H1 (cell line): ENCODE measurements at regions not wholly inside any gene's neighbourhood (a gene's known extent, or its start where the extent isn't known, plus 50 kb on each side); places are given as distances from the start of the nearest gene placed in this dataset.

ENCODE experiments used
- CTCF ChIA-PET: fragments of 300-600 bp; sonication (Branson Sonifier 250); formaldehyde crosslinking; loops from one replicate; lab custom pipeline; 2021; ENCODE audit not compliant: partially characterized antibody; lab: Charles Lee
- POLR2A ChIA-PET: fragments of 300-600 bp; sonication (Branson Sonifier 250); formaldehyde crosslinking; loops from one replicate; lab custom pipeline; 2021; ENCODE audit warnings: inconsistent platforms; ENCODE audit not compliant: partially characterized antibody; lab: Charles Lee
- DNase-seq, 2 experiments: peaks; one replicate each; pipeline versions ENCODE4 v3.0.0 to v3.0.0-alpha.2; 2010 to 2022; ENCODE audit warnings: low spot score in 2 of 2, low read depth in 1 of 2, mixed read lengths in 1 of 2
- FAIRE-seq: peaks from 2 replicates; lab custom pipeline; 2011; peaks lifted over from hg19 to GRCh38; lab: Jason Lieb, UNC
- H2AFZ ChIP-seq: 2 replicates; pipeline ENCODE4 v1.8.1; 2012; ENCODE audit warnings: low read length, inconsistent platforms
- H2AK5ac ChIP-seq: 2 replicates; pipeline ENCODE4 v1.6.1; 2013; ENCODE audit warnings: low read depth, low read length
- H2BK120ac ChIP-seq: replicated peaks from 2 replicates; pipeline ENCODE3; 2013; ENCODE audit warnings: low read depth, low read length, inconsistent platforms
- H2BK12ac ChIP-seq: 2 replicates; pipeline ENCODE4 v1.6.1; 2013; ENCODE audit warnings: low read depth, low read length
- H2BK15ac ChIP-seq: 2 replicates; pipeline ENCODE4 v1.6.1; 2013; ENCODE audit warnings: low read length
- H2BK20ac ChIP-seq: 2 replicates; pipeline ENCODE4 v1.6.1; 2013; ENCODE audit warnings: low read length
- H2BK5ac ChIP-seq: 2 replicates; pipeline ENCODE4 v1.6.1; 2013; ENCODE audit warnings: low read depth, low read length
- H3K14ac ChIP-seq: 2 replicates; pipeline ENCODE4 v1.6.1; 2013; ENCODE audit warnings: inconsistent platforms; ENCODE audit not compliant: insufficient read length
- H3K18ac ChIP-seq: 2 replicates; pipeline ENCODE4 v1.6.1; 2013; ENCODE audit warnings: low read length; ENCODE audit errors: extremely low read depth
- H3K23ac ChIP-seq: 2 replicates; pipeline ENCODE4 v1.6.1; 2013; ENCODE audit warnings: inconsistent platforms; ENCODE audit not compliant: insufficient read length
- H3K23me2 ChIP-seq: 2 replicates; pipeline ENCODE4 v1.6.1; 2013; ENCODE audit warnings: low read depth, low read length
- H3K27ac ChIP-seq: 2 replicates; pipeline ENCODE4 v1.6.1; 2011; ENCODE audit warnings: low read depth, low read length, inconsistent platforms
- H3K27me3 ChIP-seq, 4 experiments: replicated peaks in 1 of 4; 1 replicate in 1 of 4; 2 replicates in 3 of 4; pipeline versions ENCODE4 v1.6.1 to v1.8.1; 2011 to 2013; ENCODE audit warnings: low read length in 3 of 4, mild to moderate bottlenecking in 3 of 4, inconsistent platforms in 2 of 4, mixed read lengths in 2 of 4, moderate library complexity in 1 of 4; ENCODE audit not compliant: control insufficient read depth in 3 of 4, insufficient read depth in 3 of 4; ENCODE audit errors: extremely low read depth in 1 of 4
- H3K36me3 ChIP-seq, 4 experiments: 2 replicates each; pipeline versions ENCODE4 v1.6.1 to v1.8.1; 2011 to 2013; ENCODE audit warnings: mild to moderate bottlenecking in 4 of 4, low read length in 3 of 4, moderate library complexity in 2 of 4, control low read depth in 1 of 4, inconsistent platforms in 1 of 4; ENCODE audit not compliant: insufficient read depth in 4 of 4, control insufficient read depth in 2 of 4
- H3K4ac ChIP-seq: replicated peaks from 2 replicates; pipeline ENCODE3; 2013; ENCODE audit warnings: low read length, low read depth, mixed read lengths, inconsistent platforms; ENCODE audit not compliant: insufficient read length
- H3K4me1 ChIP-seq, 4 experiments: replicated peaks in 1 of 4; 1 replicate in 1 of 4; 2 replicates in 3 of 4; pipeline versions ENCODE4 v1.6.1 to v1.8.1; 2011 to 2013; ENCODE audit warnings: low read length in 3 of 4, inconsistent platforms in 2 of 4, mixed read lengths in 1 of 4; ENCODE audit not compliant: insufficient read depth in 4 of 4, control insufficient read depth in 3 of 4
- H3K4me2 ChIP-seq, 2 experiments: 2 replicates each; pipeline versions ENCODE4 v1.6.1 to v1.8.1; 2011 to 2013; ENCODE audit warnings: low read depth in 2 of 2, low read length in 2 of 2, control low read depth in 1 of 2, inconsistent platforms in 1 of 2, mild to moderate bottlenecking in 1 of 2; ENCODE audit not compliant: insufficient read depth in 1 of 2
- H3K4me3 ChIP-seq, 4 experiments: fragments of 200-600, 300-600 bp in 1 of 4; sonication (generic), shearing (Covaris generic), sonication (Bioruptor Twin) in 1 of 4; 2 replicates each; pipeline versions ENCODE4 v1.5.1 to v1.8.1; 2011 to 2016; ENCODE audit warnings: low read length in 4 of 4, low read depth in 3 of 4, control low read depth in 2 of 4, inconsistent platforms in 2 of 4, mild to moderate bottlenecking in 2 of 4, mixed read lengths in 1 of 4, moderate library complexity in 1 of 4; ENCODE audit not compliant: insufficient read depth in 2 of 4; ENCODE audit errors: extremely low read depth in 1 of 4
- H3K56ac ChIP-seq: replicated peaks from 2 replicates; pipeline ENCODE3; 2013; ENCODE audit warnings: low read depth, mild to moderate bottlenecking, mixed read lengths, low read length, inconsistent platforms; ENCODE audit not compliant: insufficient read length
- H3K79me1 ChIP-seq: 2 replicates; pipeline ENCODE4 v1.6.1; 2013; ENCODE audit warnings: low read depth, low read length, control low read depth
- H3K79me2 ChIP-seq, 2 experiments: 2 replicates each; pipeline versions ENCODE4 v1.6.1 to v1.8.1; 2012 to 2013; ENCODE audit warnings: low read length in 2 of 2, mild to moderate bottlenecking in 2 of 2, inconsistent platforms in 1 of 2; ENCODE audit not compliant: insufficient read depth in 2 of 2, control insufficient read depth in 1 of 2
- H3K9ac ChIP-seq, 4 experiments: replicated peaks in 1 of 4; 1 replicate in 1 of 4; 2 replicates in 3 of 4; pipeline versions ENCODE4 v1.6.1 to v1.8.1; 2011 to 2013; ENCODE audit warnings: low read depth in 3 of 4, low read length in 3 of 4, control low read depth in 2 of 4, mild to moderate bottlenecking in 2 of 4, moderate library complexity in 2 of 4, inconsistent platforms in 1 of 4; ENCODE audit errors: extremely low read depth in 1 of 4
- H3K9me3 ChIP-seq, 2 experiments: 2 replicates each; pipeline versions ENCODE4 v1.6.1 to v1.8.1; 2012 to 2013; ENCODE audit warnings: mild to moderate bottlenecking in 2 of 2, moderate library complexity in 2 of 2, control low read depth in 1 of 2, inconsistent platforms in 1 of 2, low read depth in 1 of 2, low read length in 1 of 2, mixed read lengths in 1 of 2; ENCODE audit not compliant: insufficient read depth in 2 of 2
- H4K20me1 ChIP-seq, 2 experiments: replicated peaks in 1 of 2; 2 replicates each; pipeline versions ENCODE3 to v1.8.1; 2011 to 2013; ENCODE audit warnings: inconsistent platforms in 2 of 2, low read length in 2 of 2, mild to moderate bottlenecking in 1 of 2; ENCODE audit not compliant: insufficient read depth in 2 of 2, control insufficient read depth in 1 of 2
- H4K5ac ChIP-seq: 2 replicates; pipeline ENCODE4 v1.6.1; 2013; ENCODE audit warnings: low read length, low read depth, mixed read lengths, inconsistent platforms; ENCODE audit not compliant: insufficient read length
- H4K8ac ChIP-seq: 2 replicates; pipeline ENCODE4 v1.8.0; 2013; ENCODE audit warnings: mild to moderate bottlenecking, moderate library complexity, low read length, inconsistent platforms; ENCODE audit not compliant: insufficient read depth; ENCODE audit errors: extremely low read depth
- H4K91ac ChIP-seq: replicated peaks from 2 replicates; pipeline ENCODE3; 2013; ENCODE audit warnings: low read length, mixed read lengths, inconsistent platforms; ENCODE audit not compliant: insufficient read length
- ASH2L ChIP-seq: fragments of 200-600, 300-600 bp; sonication (generic); IDR thresholded peaks from one replicate; pipeline ENCODE4 v1.7.1; 2017; ENCODE audit warnings: low read length
- BCL11A ChIP-seq, 2 experiments: IDR thresholded peaks; one replicate each; pipeline ENCODE4 v1.6.1; 2011; ENCODE audit warnings: low read depth in 2 of 2, low read length in 2 of 2, mild to moderate bottlenecking in 2 of 2
- CBX5 ChIP-seq: fragments of 300-800, 300-1000 bp; sonication (generic); IDR thresholded peaks from 2 replicates; pipeline ENCODE4 v1.7.1; 2016; ENCODE audit warnings: antibody characterized with exemption, low read length, low read depth
- CBX8 ChIP-seq: fragments of 300-800, 300-1000 bp; sonication (generic); IDR thresholded peaks from 2 replicates; pipeline ENCODE4 v1.7.1; 2016; ENCODE audit warnings: low read depth, low read length, borderline replicate concordance
- CHD2 ChIP-seq: IDR thresholded peaks from 2 replicates; pipeline ENCODE4 v1.6.1; 2012; ENCODE audit warnings: low read length, improper control_type of control experiment
- FOSL1 ChIP-seq: IDR thresholded peaks from 2 replicates; pipeline ENCODE4 v1.6.1; 2011; ENCODE audit warnings: mild to moderate bottlenecking, low read depth, low read length, moderate library complexity; ENCODE audit not compliant: insufficient read depth
- NRF1 ChIP-seq: IDR thresholded peaks from 2 replicates; pipeline ENCODE4 v1.6.1; 2011; ENCODE audit warnings: mild to moderate bottlenecking, low read depth, low read length, improper control_type of control experiment
- RXRA ChIP-seq: IDR thresholded peaks from 2 replicates; pipeline ENCODE4 v1.6.1; 2011; ENCODE audit warnings: low read depth, mild to moderate bottlenecking, low read length, moderate library complexity; ENCODE audit not compliant: insufficient read depth
- SAP30 ChIP-seq: fragments of 300-600 bp; sonication (generic); IDR thresholded peaks from 2 replicates; pipeline ENCODE4 v1.7.1; 2012; ENCODE audit warnings: low read length, moderate library complexity, mild to moderate bottlenecking, inconsistent platforms; ENCODE audit not compliant: insufficient read depth, insufficient replicate concordance
- SIN3A ChIP-seq, 2 experiments: IDR thresholded peaks in 1 of 2; conservative IDR thresholded peaks in 1 of 2; 2 replicates each; pipeline ENCODE4 v1.6.1; 2011 to 2012; ENCODE audit warnings: low read length in 2 of 2, improper control_type of control experiment in 1 of 2, low read depth in 1 of 2, mild to moderate bottlenecking in 1 of 2
- SIRT6 ChIP-seq: IDR thresholded peaks from one replicate; pipeline ENCODE4 v1.7.1; 2012; ENCODE audit warnings: low read length, inconsistent platforms
- SP2 ChIP-seq: IDR thresholded peaks from 2 replicates; pipeline ENCODE4 v1.6.1; 2012; ENCODE audit warnings: mild to moderate bottlenecking, low read length, inconsistent platforms
- YY1 ChIP-seq: IDR thresholded peaks from 2 replicates; pipeline ENCODE4 v1.6.1; 2011; ENCODE audit warnings: low read depth, mild to moderate bottlenecking, low read length
- WGBS, 2 experiments: shearing (Covaris generic) in 1 of 2; methylation state at CpG; one replicate each; pipeline versions ENCODE4 v1.1.6 to v1.1.7; 2013 to 2015; ENCODE audit warnings: low lambda C conversion rate in 2 of 2, mixed read lengths in 2 of 2, inconsistent platforms in 1 of 2, low coverage in 1 of 2, missing lambda C conversion rate in 1 of 2; ENCODE audit not compliant: insufficient replicate concordance in 2 of 2, insufficient coverage in 1 of 2, insufficient read length in 1 of 2; ENCODE audit errors: extremely low coverage in 1 of 2, missing lambda C conversion rate in 1 of 2; 5-methylcytosine and 5-hydroxymethylcytosine counted together

- Histone ChIP-seq H3K36me3 (no peaks in the 10 kb centered on the region), H3K23ac (no peak overlapping the region), H3K79me1 (no peaks in the 10 kb centered on the region), H4K20me1 (no peaks in the 10 kb centered on the region), H2BK5ac (no peak overlapping the region), H3K18ac (no peak overlapping the region), H4K8ac (no peak overlapping the region), H3K56ac (no peak overlapping the region), H3K9me3 (no peaks in the 10 kb centered on the region), H3K79me2 (no peaks in the 10 kb centered on the region), H2AFZ (no peak overlapping the region), H3K27me3 (no peaks in the 10 kb centered on the region), H2BK20ac (no peak overlapping the region), H2BK120ac (no peak overlapping the region), H2AK5ac (no peak overlapping the region), H3K4me2 (no peak overlapping the region), H4K5ac (no peak overlapping the region), H3K14ac (no peak overlapping the region), H3K4me1 (peaks cover 0 to 3% (median 1%) of the 10 kb centered on the region in 4 experiments; a peak in 4 of 7 replicates), H4K91ac (no peak overlapping the region), H3K23me2 (no peaks in the 10 kb centered on the region), H2BK12ac (no peak overlapping the region), H2BK15ac (no peak overlapping the region), H3K4me3 (no peak overlapping the region), H3K4ac (no peak overlapping the region), H3K27ac (no peak overlapping the region), H3K9ac (no peak overlapping the region)
- WGBS, 2 experiments: 80% methylated on average over 4 of the region's 4 CpGs; no CpG with 5 or more reads in 1 of the 2 experiments
- no peak for TF ChIP-seq YY1
- no peak for TF ChIP-seq CHD2
- TF ChIP-seq SIN3A (conservative IDR thresholded peaks at IDR 0.05 in 1 of 2, IDR thresholded peaks at IDR 0.05 in 1 of 2; ENCODE audit: low read depth in 1 of 2, low read length in 2 of 2): no peak
- TF ChIP-seq BCL11A (IDR thresholded peaks at IDR 0.05; ENCODE audit: low read depth in 2 of 2, low read length in 2 of 2): no peak
- TF ChIP-seq RXRA: no peak
- TF ChIP-seq CBX5: no peak
- TF ChIP-seq SAP30: no peak
- no peak for TF ChIP-seq NRF1
- no peak for TF ChIP-seq ASH2L
- no peak for TF ChIP-seq FOSL1
- no peak for TF ChIP-seq SIRT6
- no peak for TF ChIP-seq SP2
- TF ChIP-seq CBX8: no peak
- CTCF ChIA-PET: interaction anchor here (0.8 to 1.7 kb wide), 3 partner anchors 10 to 73 kb away, joined by 3 to 4 read pairs (median 3); no protein-coding TSS in a partner anchor
- POLR2A ChIA-PET: no interaction called here
- no peak for DNase-seq
- no peak for FAIRE-seq
Observed at GRCh38 chr3:187949093-187949820, 204.0 kb upstream of the BCL6 start.
